ENCODE measurements at regions not wholly inside any gene's neighbourhood (a gene's known extent, or its start where the extent isn't known, plus 50 kb on each side); places are given as distances from the start of the nearest gene placed in this dataset.

- Histone ChIP-seq H3K9me3 (no peaks in the 10 kb centered on the region), H3K4me3 (no peak overlapping the region), H3K4me1 (no peaks in the 10 kb centered on the region), H3K27me3 (replicated peaks in 1 of 7) (no peaks in the 10 kb centered on the region), H3K27ac (no peak overlapping the region), H3K36me3 (no peaks in the 10 kb centered on the region)
- 43 to 64% (median 56%) methylated on average over 2 of the region's 2 CpGs for WGBS, 5 donors
- TF ChIP-seq CTCF (IDR thresholded peaks at IDR 0.05 in 8 of 11, conservative IDR thresholded peaks at IDR 0.05 in 3 of 11) (no peak), POLR2A (IDR thresholded peaks at IDR 0.05) (no peak), POLR2AphosphoS5 (IDR thresholded peaks at IDR 0.05) (no peak)
- DNase-seq: no peak
- intact Hi-C loops (cut with DNase I; ENCODE audit: low total_unique reads): no loop called here
These were observed 173.8 kb upstream of the TSC22D1 start for GRCh38 chr13:44749906-44750305.

- TF ChIP-seq POLR2AphosphoS5 (IDR thresholded peaks at IDR 0.05): no peak
- no peak for TF ChIP-seq CTCF (IDR thresholded peaks at IDR 0.05 in 8 of 11, conservative IDR thresholded peaks at IDR 0.05 in 3 of 11)
- H3K4me3 ChIP-seq: no peak overlapping the region
- H3K4me1 ChIP-seq: no peaks in the 10 kb centered on the region
- intact Hi-C loops (cut with DNase I; ENCODE audit: low total_unique reads): no loop called here
- no peaks in the 10 kb centered on the region for H3K27me3 ChIP-seq (replicated peaks in 1 of 7)
- no peak overlapping the region for H3K27ac ChIP-seq
- 57 to 95% (median 80%) methylated on average over 1 of the region's 1 CpG for WGBS, 5 donors
- no peaks in the 10 kb centered on the region for H3K36me3 ChIP-seq
- H3K9me3 ChIP-seq: peaks cover 0 to 4% (median 0%) of the 10 kb centered on the region in 8 donors
- DNase-seq: no peak
These were observed 172.3 kb upstream of the TSC22D1 start for GRCh38 chr13:44748439-44748838.

DNA sequence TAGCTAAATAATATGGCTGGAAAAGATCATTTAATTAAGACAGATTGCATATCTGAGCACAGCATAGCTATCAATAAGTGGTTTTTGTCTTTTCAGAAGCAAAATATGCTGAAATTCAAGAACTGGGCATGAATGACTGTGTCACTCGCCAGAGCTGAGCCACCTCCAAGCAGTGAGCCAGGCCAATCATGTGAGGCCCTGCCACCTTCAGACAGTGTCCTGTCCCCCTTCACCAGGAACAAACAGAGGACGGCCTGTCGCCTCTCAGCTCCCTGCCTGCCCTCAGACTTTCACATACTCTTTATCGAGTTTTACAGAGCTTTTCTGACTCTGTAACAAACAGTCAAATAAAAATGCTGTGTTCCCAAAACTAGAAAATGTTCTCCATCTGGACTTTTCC is 171.0 kb upstream of the TSC22D1 start:
- Histone ChIP-seq H3K4me1 (no peaks in the 10 kb centered on the region), H3K36me3 (no peaks in the 10 kb centered on the region), H3K4me3 (no peak overlapping the region), H3K27me3 (replicated peaks in 1 of 7) (no peaks in the 10 kb centered on the region), H3K27ac (peak overlapping the region in 1 of 8 donors; percentile 42), H3K9me3 (peaks cover 0 to 5% (median 0%) of the 10 kb centered on the region in 8 donors)
- DNase-seq: no peak
- intact Hi-C loops (cut with DNase I; ENCODE audit: low total_unique reads): no loop called here
- 73 to 78% (median 76%) methylated on average over 4 of the region's 4 CpGs for WGBS, 5 donors
- TF ChIP-seq POLR2AphosphoS5 (IDR thresholded peaks at IDR 0.05): no peak
- no peak for TF ChIP-seq CTCF (IDR thresholded peaks at IDR 0.05 in 8 of 11, conservative IDR thresholded peaks at IDR 0.05 in 3 of 11)
- TF ChIP-seq POLR2A (IDR thresholded peaks at IDR 0.05): no peak

GRCh38 chr13:44746690-44747089 is 170.6 kb upstream of the TSC22D1 start:
- Histone ChIP-seq H3K4me1 (no peaks in the 10 kb centered on the region), H3K4me3 (no peak overlapping the region), H3K27me3 (replicated peaks in 1 of 7) (no peaks in the 10 kb centered on the region), H3K36me3 (no peaks in the 10 kb centered on the region), H3K27ac (peak overlapping the region in 1 of 8 donors; percentile 51), H3K9me3 (peaks cover 0 to 5% (median 0%) of the 10 kb centered on the region in 8 donors)
- no peak for DNase-seq
- intact Hi-C loops (cut with DNase I; ENCODE audit: low total_unique reads): no loop called here
- TF ChIP-seq CTCF (IDR thresholded peaks at IDR 0.05 in 8 of 11, conservative IDR thresholded peaks at IDR 0.05 in 3 of 11) (no peak), POLR2AphosphoS5 (IDR thresholded peaks at IDR 0.05) (no peak), POLR2A (IDR thresholded peaks at IDR 0.05) (no peak)
- 70 to 89% (median 77%) methylated on average over 5 of the region's 5 CpGs for WGBS, 5 donors

Data from spleen (tissue), 11 donors.